Activated CD4-positive, alpha-beta T cell treated with anti-CD3 and anti-CD28 coated beads for 36 hours (primary cell): ENCODE measurements at regions not wholly inside any gene's neighbourhood (a gene's known extent, or its start where the extent isn't known, plus 50 kb on each side); places are given as distances from the start of the nearest gene placed in this dataset.

Experiments
- ATAC-seq: fragments of 200-7000 bp; cut with Tn5 transposase; one replicate; pipeline ENCODE4 v1.10.0; 2021; ENCODE audit warnings: mild to moderate bottlenecking, moderate library complexity
- CTCF ChIA-PET: fragments of 350-600 bp; sonication (Branson Sonifier 250); formaldehyde crosslinking; loops from one replicate; lab custom pipeline; 2021; ENCODE audit warnings: antibody characterized with exemption; lab: Charles Lee
- POLR2A ChIA-PET: fragments of 350-600 bp; sonication (Branson Sonifier 250); formaldehyde crosslinking; loops from one replicate; lab custom pipeline; 2021; ENCODE audit warnings: antibody characterized with exemption, inconsistent platforms; lab: Charles Lee
- DNase-seq: peaks from one replicate; pipeline ENCODE4 v3.0.0-alpha.2; 2020
- H3K27ac Mint-ChIP-seq: one replicate; pipeline ENCODE4 v1.8.0; 2021; ENCODE audit warnings: mixed read lengths
- H3K27me3 Mint-ChIP-seq: one replicate; pipeline ENCODE4 v1.8.0; 2021; ENCODE audit warnings: mixed read lengths
- H3K36me3 Mint-ChIP-seq: one replicate; pipeline ENCODE4 v1.8.0; 2021; ENCODE audit warnings: low read depth, mixed read lengths
- H3K4me1 Mint-ChIP-seq: one replicate; pipeline ENCODE4 v1.8.0; 2021; ENCODE audit warnings: mixed read lengths
- H3K4me3 Mint-ChIP-seq: one replicate; pipeline ENCODE4 v1.8.0; 2021; ENCODE audit warnings: mild to moderate bottlenecking, moderate library complexity, mixed read lengths
- H3K9me3 Mint-ChIP-seq: one replicate; pipeline ENCODE4 v1.8.0; 2021; ENCODE audit warnings: low read depth, mixed read lengths
- intact Hi-C, 2 experiments: fragments of 100-400 bp; cut with DNase I in 1 of 2; cut with micrococcal nuclease in 1 of 2; formaldehyde crosslinking; loops; one replicate each; pipeline versions ENCODE4 v1.14.2 to v1.15.1; 2022 to 2024; cut with DNase I, micrococcal nuclease

DNA sequence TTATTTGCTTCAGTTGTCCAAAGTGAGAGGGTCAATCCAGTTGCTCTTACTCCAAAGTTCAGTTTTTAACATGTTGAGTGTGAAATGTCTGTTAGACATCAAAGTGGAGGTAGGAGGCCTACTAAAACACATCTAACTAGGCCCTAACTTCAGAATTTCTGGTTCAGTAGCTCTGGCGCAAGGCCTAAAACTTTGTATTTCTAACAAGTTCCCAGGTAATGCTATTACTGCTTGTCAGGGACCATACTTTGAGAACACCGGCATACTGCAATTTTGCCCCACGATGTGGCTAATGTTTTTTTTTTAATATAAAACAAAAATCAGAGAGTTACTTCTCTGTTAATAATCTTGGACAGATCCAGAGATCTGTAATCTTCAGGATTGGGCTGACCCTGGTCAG, 72.4 kb upstream of the LRRC55 start:
- ChIA-PET POLR2A (no interaction called here), CTCF (no interaction called here)
- Mint-ChIP-seq H3K36me3 (no peaks in the 10 kb centered on the region), H3K4me1 (no peaks in the 10 kb centered on the region), H3K27ac (no peak overlapping the region), H3K9me3 (peaks cover 4% of the 10 kb centered on the region), H3K4me3 (no peak overlapping the region), H3K27me3 (peaks cover 3% of the 10 kb centered on the region)
- ATAC-seq (no peak), DNase-seq (no peak)
- intact Hi-C loops: no loop called here

DNA sequence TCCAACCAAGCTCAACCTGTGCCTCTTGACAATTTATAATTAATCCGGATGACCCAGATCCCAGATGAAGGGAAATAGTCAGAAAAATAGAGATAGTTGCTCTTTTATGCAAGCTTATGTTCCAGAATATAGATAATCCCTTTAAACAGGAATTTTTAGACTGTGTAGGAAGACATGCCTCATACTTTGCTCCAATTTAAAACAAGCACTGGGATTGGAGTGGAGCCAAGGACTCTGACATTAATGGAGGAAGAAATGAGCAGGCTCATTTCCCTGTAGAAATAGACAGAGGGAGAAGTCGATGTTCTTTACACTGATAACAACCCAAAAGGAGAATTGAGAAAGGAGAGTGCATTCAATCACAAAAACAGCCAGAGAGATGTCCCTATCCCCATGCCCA, 70.1 kb upstream of the LRRC55 start:
- ATAC-seq (no peak), DNase-seq (no peak)
- Mint-ChIP-seq H3K9me3 (peaks cover 4% of the 10 kb centered on the region), H3K4me3 (no peak overlapping the region), H3K4me1 (no peaks in the 10 kb centered on the region), H3K27ac (no peak overlapping the region), H3K27me3 (peaks cover 5% of the 10 kb centered on the region), H3K36me3 (no peaks in the 10 kb centered on the region)
- ChIA-PET CTCF (interaction anchor here (0.5 to 1.2 kb wide), 2 partner anchors 138 to 139 kb away, joined by 3 read pairs; no protein-coding TSS in a partner anchor), POLR2A (no interaction called here)
- intact Hi-C loops: loop anchor here in 1 of 2 experiments (10.0 kb wide), 1 partner anchor 163 kb away; no protein-coding TSS in a partner anchor

DNA sequence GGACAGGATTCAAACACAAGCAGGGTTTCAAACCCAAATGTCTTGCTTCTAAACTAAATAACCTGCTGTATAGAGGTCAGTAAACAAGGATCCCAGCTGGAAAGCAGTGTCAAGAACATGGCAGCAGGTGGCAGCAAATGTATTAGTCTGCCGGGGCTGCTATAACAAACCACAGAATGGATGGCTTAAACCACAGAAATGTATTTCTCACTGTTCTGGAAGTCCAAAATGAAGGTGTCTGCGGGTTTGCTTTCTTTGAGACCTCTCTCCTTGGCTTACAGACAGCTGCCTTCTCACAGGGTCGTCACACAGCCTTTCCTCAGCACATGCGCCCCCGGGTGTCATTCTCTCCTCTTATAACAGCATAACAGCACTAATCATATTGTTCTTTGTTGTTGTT, 65.1 kb upstream of the LRRC55 start:
- H3K36me3 Mint-ChIP-seq: no peaks in the 10 kb centered on the region
- no peaks in the 10 kb centered on the region for H3K9me3 Mint-ChIP-seq
- H3K27ac Mint-ChIP-seq: no peak overlapping the region
- H3K4me1 Mint-ChIP-seq: no peaks in the 10 kb centered on the region
- intact Hi-C loops: loop anchor here (1.0 to 10.0 kb wide), 4 partner anchors 133 to 276 kb away; no protein-coding TSS in a partner anchor
- ChIA-PET CTCF (interaction anchor here (0.7 to 1.6 kb wide), 3 partner anchors 133 to 208 kb away, joined by 3 to 13 read pairs (median 3); no protein-coding TSS in a partner anchor), POLR2A (no interaction called here)
- H3K4me3 Mint-ChIP-seq: no peak overlapping the region
- DNase-seq (peak; percentile 46), ATAC-seq (peak; percentile 23)
- H3K27me3 Mint-ChIP-seq: peaks cover 4% of the 10 kb centered on the region

DNA sequence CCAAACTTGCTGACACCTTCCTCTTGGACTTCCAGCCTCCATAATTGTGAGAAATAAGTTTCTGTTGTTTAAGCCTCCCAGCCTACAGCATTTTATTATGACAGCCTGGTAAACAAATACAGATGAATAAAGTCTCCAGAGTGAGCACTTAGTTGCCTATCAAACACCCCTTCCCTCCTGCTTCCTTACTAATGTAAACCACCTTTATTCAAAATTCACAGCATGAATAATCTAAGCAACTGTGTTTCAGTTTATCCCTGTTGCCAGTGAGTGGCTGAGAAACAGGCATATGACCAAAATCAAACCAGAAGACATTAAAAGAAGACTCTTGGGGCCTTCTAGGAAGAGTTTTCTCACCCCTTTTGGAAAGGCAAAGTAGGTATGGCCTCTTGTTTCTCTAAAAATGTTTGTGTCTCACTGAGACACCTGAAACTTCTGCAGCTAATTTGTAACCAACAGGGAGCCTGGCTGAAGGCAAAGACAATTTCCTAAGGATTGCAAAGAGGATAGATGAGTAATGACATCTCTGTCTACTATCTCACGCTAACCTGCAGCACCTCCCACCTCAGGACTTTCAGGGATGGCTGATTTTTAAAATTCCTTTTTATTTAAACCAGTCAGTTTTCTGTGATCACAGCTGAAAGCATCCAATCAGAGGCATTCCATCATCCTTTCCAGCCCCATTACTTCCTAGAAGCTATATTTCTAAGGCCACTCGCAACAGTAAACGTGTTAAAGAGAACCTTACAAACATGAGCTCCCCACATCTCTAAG, 61.4 kb upstream of the LRRC55 start:
- CTCF ChIA-PET: interaction anchor here (0.6 to 1.1 kb wide), 4 partner anchors 9 to 919 kb away, joined by 3 to 4 read pairs (median 3); no protein-coding TSS in a partner anchor
- Mint-ChIP-seq H3K27me3 (peaks cover 17% of the 10 kb centered on the region), H3K4me3 (no peak overlapping the region), H3K4me1 (no peaks in the 10 kb centered on the region), H3K36me3 (no peaks in the 10 kb centered on the region), H3K27ac (no peak overlapping the region), H3K9me3 (no peaks in the 10 kb centered on the region)
- ATAC-seq (no peak), DNase-seq (no peak)
- intact Hi-C loops: no loop called here
- POLR2A ChIA-PET: no interaction called here

DNA sequence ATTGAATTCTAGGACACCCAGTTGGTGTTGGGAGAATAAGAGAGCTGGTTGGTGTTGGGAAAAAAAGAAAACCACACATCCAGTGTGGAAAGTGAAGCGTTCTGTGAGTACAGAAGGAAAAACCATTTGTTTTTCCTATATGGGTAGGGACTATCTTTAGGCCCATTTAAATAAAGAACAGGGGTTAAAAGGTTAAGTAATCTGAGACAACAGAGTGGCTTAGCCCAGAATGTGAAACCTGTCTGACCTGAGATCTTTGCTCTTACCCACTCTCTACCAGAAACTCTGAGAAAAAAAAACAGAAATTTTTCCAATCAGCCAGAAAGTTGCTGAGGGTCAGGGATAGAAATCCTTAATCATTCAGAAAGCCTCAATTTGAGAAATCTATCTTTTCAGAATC, 59.8 kb upstream of the LRRC55 start:
- ChIA-PET CTCF (no interaction called here), POLR2A (no interaction called here)
- Mint-ChIP-seq H3K4me3 (no peak overlapping the region), H3K9me3 (no peaks in the 10 kb centered on the region), H3K4me1 (no peaks in the 10 kb centered on the region), H3K27ac (no peak overlapping the region), H3K36me3 (no peaks in the 10 kb centered on the region), H3K27me3 (peaks cover 20% of the 10 kb centered on the region)
- ATAC-seq (no peak), DNase-seq (no peak)
- intact Hi-C loops: no loop called here

DNA sequence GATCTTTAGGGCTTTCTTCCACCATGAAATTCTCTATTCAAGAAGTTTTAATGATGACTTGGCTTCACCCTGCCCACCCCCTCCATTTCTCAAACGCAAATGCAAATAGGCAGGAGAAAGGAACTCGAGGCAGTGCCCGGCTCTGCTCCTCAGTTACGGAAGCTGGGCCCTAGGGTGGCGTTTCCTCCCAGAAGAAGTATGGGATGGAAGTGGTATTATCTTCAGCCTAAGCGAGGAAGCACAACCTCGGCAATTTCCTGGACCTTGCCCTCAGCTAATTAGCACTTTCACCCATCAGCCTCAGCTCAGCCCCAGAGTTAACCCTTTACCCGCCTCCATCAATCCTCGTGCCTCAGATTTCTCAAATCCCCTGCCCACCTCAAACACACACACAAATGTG, 58.2 kb upstream of the LRRC55 start:
- no peaks in the 10 kb centered on the region for H3K4me1 Mint-ChIP-seq
- ChIA-PET POLR2A (no interaction called here), CTCF (interaction anchor here (0.8 kb wide), 1 partner anchor 38 kb away, joined by 3 read pairs; no protein-coding TSS in a partner anchor)
- DNase-seq: no peak
- no peak for ATAC-seq
- no peaks in the 10 kb centered on the region for H3K9me3 Mint-ChIP-seq
- H3K27me3 Mint-ChIP-seq: peaks cover 28% of the 10 kb centered on the region
- no peak overlapping the region for H3K4me3 Mint-ChIP-seq
- H3K27ac Mint-ChIP-seq: no peak overlapping the region
- intact Hi-C loops: no loop called here
- no peaks in the 10 kb centered on the region for H3K36me3 Mint-ChIP-seq

DNA sequence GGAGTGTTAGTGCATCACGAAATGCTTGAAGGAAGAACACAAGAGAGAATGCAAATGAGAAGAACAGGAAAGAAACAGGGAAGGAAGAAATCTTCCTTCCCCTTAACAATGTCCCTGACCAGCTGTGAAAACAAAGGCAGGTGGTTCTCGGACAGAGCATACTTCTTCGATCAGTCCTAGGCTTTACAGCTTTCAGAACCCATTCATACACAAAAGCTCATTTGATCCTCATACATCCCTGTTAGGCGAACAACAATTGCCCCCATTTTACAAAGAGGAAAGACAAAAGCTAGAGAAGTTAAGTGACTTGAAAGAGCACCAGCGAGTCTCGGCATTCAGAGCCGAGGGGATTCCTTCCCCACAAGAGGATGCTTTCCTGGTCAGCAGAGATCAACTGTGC, 57.2 kb upstream of the LRRC55 start:
- peaks cover 28% of the 10 kb centered on the region for H3K27me3 Mint-ChIP-seq
- ChIA-PET POLR2A (no interaction called here), CTCF (no interaction called here)
- H3K27ac Mint-ChIP-seq: no peak overlapping the region
- no peak overlapping the region for H3K4me3 Mint-ChIP-seq
- H3K9me3 Mint-ChIP-seq: no peaks in the 10 kb centered on the region
- intact Hi-C loops: no loop called here
- ATAC-seq (no peak), DNase-seq (no peak)
- H3K36me3 Mint-ChIP-seq: no peaks in the 10 kb centered on the region
- H3K4me1 Mint-ChIP-seq: no peaks in the 10 kb centered on the region

DNA sequence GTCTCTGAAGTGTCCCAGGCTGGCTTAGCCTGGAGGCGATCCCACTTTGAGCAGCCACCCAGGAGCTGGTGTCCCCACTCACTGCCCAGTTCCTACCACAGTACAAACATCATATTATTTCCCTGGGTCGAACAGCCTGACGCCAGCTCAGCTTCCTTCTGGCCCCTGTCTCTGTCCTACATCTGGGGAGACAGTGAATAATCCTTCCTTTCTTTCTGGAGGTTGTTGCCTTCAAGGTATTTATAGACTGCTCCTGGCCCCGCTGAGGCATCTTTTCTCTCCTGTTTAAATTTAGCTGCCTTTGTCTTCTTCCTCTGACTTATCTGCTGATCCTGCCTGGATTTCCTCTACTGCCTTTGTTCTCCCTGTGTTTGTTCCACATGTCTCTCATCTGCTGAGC, 56.8 kb upstream of the LRRC55 start:
- CTCF ChIA-PET: no interaction called here
- Mint-ChIP-seq H3K9me3 (no peaks in the 10 kb centered on the region), H3K4me3 (no peak overlapping the region), H3K27ac (no peak overlapping the region), H3K4me1 (no peaks in the 10 kb centered on the region), H3K27me3 (peaks cover 28% of the 10 kb centered on the region), H3K36me3 (no peaks in the 10 kb centered on the region)
- DNase-seq: no peak
- intact Hi-C loops: no loop called here
- no peak for ATAC-seq
- POLR2A ChIA-PET: no interaction called here

DNA sequence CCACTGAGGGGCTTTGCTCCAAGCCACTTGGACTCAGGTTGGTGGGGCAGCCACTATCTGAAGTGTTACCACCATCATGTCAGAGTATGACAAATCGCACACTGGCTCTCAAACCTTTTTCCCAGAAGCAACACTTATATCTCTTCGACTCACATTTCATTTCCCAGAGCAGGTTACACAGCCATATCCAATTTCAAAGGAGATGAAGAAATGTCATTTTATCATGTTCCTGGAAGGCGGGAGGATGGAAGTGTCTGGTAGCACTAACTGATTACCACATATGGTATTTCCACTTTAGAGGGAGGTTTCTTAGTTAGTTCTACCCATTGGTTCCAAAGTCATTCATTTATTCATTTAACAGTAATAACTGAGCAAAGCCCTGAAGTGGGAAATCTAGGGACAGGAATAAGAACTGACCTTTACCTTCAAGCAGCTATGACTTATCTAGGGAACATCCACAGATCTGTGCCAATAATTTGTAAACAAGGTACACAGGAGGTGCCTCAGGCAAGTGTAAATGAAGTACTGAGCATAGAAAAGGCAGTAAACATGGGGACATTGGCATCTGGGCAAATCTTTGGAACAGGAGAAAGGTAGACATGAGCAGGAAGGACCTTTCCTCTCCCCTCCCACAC, 54.9 kb upstream of the LRRC55 start:
- intact Hi-C loops: no loop called here
- ChIA-PET POLR2A (no interaction called here), CTCF (no interaction called here)
- Mint-ChIP-seq H3K27ac (no peak overlapping the region), H3K27me3 (peaks cover 32% of the 10 kb centered on the region), H3K4me1 (no peaks in the 10 kb centered on the region), H3K9me3 (no peaks in the 10 kb centered on the region), H3K36me3 (no peaks in the 10 kb centered on the region), H3K4me3 (no peak overlapping the region)
- DNase-seq (no peak), ATAC-seq (no peak)

DNA sequence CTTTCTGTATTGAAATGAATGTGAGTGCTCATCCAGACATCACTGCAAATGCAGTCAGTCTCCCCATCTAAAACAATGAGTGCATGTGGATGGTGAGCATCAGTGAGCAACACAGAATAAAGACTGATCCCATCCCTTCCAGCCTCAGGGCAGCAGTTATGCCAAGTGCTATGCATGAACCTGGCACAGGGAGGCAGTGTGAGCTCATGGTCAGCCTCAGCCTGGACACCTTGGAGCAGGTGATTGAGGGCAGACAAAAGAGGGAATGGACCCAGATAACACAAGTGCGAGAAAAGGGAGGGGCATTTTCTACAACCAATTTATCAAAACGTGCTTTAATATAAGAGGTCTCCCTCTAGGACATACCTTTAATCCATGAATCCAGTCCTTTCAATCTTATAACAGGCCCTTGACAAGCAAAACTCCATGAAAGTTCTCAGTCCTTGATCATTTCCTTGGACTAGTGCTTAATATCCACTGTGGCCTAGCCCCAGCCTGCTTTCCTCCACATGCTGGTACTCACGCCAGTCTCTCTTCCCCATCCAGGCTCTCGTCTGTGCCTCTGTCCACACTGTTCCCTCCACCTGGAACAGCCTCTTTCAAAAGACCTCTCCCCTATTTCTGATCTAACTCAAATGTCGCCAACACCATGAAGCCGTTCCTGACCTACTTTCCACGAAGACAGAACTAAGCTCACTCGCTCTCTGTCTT, 50.5 kb upstream of the LRRC55 start:
- ATAC-seq (no peak), DNase-seq (peak; percentile 23)
- CTCF ChIA-PET: no interaction called here
- POLR2A ChIA-PET: no interaction called here
- Mint-ChIP-seq H3K27ac (no peak overlapping the region), H3K36me3 (no peaks in the 10 kb centered on the region), H3K4me1 (no peaks in the 10 kb centered on the region), H3K4me3 (no peak overlapping the region), H3K27me3 (peaks cover 23% of the 10 kb centered on the region), H3K9me3 (no peaks in the 10 kb centered on the region)
- intact Hi-C loops: loop anchor here (5.0 kb wide), 1 partner anchor 116 kb away; no protein-coding TSS in a partner anchor
